NCI-H2227 (cell line): ENCODE measurements at regions not wholly inside any gene's neighbourhood (a gene's known extent, or its start where the extent isn't known, plus 50 kb on each side); places are given as distances from the start of the nearest gene placed in this dataset.
A peak's percentile ranks its signal among the peaks of the same experiment; 100 is the strongest.

Source experiments
- DNase-seq: peaks from one replicate; lab custom pipeline; 2025; ENCODE audit not compliant: unreplicated experiment; lab: John Stamatoyannopoulos, UW

GRCh38 chr1:17877316-17877715 is 122.2 kb downstream of the ACTL8 start:
- no peak for DNase-seq

- DNase-seq, result peak; percentile 23
Measured at GRCh38 chr1:17877896-17878295, 122.8 kb downstream of the ACTL8 start.

GRCh38 chr1:17878837-17879236 is 123.7 kb downstream of the ACTL8 start:
- DNase-seq, result no peak

DNA sequence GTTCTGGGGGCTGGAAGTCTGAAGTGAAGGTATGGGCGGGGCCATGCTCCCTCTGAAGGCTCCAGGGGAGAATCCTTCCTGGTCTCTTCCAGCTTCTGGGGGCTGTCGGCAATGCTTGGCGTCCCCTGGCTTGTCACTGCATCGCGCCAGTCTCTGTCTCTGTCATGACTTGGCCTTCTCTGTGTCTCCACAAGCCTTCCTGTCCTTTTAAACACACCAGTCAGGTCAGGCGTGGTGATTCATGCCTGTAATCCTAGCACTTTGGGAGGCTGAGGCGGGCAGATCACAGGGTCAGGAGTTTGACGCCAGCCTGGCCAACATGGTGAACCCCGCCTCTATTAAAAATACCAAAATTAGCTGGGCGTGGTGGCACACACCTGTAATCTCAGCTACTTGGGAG is 125.3 kb downstream of the ACTL8 start:
- DNase-seq, result no peak

GRCh38 chr1:17881761-17882160 is 126.6 kb downstream of the ACTL8 start:
- no peak for DNase-seq

GRCh38 chr1:17883136-17883535 is 128.0 kb downstream of the ACTL8 start:
- DNase-seq, result no peak

DNA sequence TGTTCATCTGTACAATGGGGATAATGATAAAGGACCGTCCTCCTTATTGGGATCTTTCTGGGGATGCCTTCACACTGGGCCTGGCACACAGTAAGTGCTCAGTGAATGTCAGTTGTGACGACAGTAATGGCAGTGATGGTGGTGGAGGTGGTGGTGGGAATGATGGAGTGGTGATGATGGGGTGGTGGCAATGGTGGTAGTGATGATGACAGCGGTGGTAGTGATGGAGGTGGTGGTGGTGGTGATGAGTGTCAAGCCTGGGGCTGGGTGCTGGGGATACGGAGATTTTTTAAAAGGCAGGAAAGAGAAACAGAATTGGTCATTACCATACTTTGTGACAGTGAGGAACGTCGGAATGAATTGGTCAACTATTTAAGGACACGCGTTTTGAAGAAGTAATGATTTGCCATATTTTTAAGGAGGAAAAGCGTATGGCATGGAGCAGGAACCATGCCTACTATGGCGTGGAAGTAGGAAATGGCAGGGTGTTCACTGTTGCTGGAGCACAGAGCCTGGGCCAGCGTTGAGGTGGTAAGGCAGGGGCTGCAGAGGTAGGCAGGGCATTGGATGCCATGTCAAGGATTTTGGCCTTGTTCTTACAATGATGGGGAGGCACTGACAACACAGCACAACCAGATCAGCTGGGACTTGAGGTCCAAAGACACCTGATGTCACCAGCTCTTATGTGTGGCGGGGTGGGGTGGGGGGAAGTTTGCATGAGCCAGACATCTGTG is 128.7 kb downstream of the ACTL8 start:
- no peak for DNase-seq

- DNase-seq, result no peak
Measured at GRCh38 chr1:17885663-17886320, 130.7 kb downstream of the ACTL8 start.

DNA sequence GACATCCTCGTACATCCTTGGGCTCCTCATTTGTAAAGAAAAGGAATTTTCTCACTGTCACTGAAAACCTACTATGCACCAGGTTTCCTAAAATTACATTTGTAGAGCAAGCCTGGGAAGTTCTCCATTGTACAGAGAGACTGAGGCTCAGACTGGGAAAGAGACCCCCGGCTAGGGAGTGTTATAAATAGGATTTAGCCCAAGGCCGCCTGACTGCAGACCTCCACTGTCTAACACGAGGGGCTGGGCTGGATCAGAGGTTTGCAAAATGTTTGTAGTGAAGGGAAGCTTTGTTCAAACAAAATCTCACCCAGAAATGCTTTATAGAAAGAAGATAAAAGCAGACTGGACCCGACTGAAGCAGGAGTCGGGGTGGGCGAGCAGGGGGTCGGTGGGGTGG is 131.3 kb downstream of the ACTL8 start:
- no peak for DNase-seq

DNA sequence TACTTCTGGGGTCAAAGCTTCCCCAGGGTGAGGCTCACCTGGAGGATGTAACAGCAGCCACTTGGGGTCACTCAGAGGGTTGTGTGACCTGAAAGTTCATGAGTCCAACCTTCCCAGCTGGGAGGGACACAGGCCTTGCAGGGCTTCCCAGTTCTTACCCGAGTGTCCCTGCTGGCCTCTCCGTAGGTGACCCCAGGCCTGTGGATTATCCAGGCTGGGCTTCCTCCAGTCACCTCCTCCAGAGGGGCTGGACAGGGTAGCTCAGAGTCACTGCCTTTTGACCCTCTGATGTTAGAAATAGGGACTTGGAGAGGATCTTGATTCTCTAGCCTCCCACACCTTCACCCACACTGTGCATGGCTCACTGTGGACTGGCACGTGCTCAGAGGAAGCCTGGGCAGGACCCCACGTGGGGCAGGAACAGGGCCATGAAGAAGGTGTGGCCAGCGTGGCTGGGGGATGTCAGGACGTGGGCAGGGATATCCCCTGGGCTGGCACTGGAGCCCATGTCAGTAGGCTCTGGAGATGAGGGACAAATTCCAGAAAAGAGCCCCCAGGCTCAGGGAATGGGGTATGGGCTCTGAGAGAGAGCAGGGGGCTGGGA is 131.8 kb downstream of the ACTL8 start:
- no peak for DNase-seq

DNA sequence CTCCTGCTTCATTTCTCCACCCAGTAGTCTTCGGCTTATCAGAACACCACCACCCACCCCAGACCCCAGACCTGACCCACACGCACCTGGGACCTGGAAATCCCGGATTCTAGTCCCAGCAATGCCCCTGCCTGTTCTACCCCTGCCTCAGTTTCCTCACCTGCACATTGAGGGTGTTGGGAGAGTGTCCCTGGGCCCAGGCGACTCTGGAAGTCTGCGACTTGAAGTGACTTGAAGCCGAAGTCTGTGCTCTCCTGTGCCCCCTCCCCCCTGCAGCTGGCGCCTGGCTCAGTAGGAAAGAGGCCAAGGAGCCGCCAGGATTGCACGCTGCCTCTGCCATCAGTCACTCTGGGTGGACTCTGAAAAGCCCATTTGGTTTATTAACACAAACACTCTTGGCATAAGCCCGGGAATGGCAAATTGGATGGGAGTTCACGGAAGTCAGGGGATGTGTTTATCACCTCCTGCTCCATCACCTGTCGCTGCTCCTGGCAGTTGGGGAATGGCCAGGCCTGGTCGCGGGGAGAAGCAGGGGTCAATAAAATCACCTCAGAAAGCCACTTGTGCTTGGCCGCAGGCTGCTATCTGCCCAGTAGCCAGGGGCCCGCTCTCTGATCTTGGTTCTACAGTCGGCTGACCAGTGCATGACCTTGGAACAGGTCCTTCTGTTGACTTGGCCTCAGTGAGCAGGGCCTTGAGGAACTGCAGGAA is 132.7 kb downstream of the ACTL8 start:
- no peak for DNase-seq

DNA sequence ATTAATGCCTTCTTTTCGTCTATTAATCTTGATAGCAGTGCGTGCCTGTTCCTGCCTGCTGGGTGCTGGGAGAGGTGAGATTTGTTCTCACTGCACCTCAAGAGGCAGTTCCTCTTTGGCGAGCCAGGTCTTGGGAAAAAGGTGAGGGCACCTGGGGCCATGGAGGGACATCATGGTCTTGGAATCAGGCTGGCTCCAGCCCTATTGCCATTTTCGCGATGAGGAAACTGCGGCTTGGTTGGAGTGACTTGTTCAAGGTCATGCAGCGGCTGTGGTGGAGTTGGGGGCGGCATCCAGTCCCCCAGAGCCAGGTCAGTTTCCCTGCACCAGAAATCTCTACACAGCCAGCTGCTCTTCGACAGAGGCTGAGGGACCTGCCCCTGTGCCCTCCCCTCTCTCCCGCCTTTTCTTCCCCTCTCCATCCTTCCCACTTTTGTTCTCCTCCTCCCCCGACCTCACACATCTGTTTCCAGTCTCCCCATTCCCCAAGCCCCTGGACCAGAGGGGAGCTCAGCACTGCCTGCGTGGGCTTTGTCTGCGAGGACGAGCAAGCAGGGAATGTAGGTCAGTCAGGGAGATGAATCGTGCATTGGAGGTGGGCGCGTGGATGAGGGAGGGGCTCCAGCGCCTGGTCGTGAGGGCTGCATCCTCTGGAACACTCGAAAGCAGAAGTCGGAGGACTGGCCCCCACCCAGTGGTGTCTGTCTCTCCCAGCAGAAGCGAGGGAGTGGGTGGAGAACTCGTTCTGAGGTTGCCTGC is 135.1 kb downstream of the ACTL8 start:
- no peak for DNase-seq

- DNase-seq, result no peak
Measured at GRCh38 chr1:17890815-17891191, 135.7 kb downstream of the ACTL8 start.

DNA sequence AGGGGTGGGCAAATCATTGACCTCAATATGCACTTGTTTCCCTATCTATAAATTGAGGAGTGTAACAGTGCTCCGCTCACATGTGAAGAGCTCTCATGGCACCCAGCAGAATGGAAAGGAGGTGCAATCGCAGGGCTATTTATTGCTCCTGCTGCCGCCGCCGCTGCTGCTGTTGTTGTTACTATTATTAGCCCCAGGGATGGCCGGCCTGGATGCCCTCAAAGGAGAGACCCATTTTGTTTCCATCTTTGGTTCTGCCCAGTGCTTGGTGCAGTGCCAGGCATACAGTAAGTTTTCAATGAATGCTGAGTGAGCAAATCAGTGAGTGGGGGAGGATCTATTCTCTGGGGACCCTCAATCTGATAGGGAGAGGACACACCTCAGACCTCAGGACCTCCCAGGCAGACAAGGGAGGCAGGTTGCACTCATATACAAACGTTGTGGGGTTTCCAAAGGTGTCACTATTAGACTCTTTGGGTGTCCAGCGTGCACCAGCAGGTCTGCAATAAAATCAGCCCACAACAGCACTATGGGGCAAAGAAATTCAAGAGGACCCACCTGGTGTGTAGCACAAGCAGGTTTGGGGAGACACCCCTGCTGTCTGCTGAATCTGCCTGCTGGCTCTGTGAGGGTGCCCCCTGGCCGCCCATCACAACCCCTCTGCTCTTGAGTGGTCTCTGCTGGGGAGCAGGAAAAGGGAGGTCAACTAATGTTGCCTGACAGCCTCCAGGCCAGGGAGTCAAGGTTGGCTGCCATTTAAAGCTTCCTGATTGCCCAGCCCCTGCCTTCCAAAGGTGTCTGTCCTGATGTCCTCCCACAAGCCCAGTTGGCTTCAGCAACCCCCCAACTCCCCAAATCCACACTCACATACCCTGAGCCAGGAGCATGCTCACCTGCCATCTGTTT is 136.3 kb downstream of the ACTL8 start:
- no peak for DNase-seq

GRCh38 chr1:17892225-17892624 is 137.1 kb downstream of the ACTL8 start:
- DNase-seq, result no peak

DNA sequence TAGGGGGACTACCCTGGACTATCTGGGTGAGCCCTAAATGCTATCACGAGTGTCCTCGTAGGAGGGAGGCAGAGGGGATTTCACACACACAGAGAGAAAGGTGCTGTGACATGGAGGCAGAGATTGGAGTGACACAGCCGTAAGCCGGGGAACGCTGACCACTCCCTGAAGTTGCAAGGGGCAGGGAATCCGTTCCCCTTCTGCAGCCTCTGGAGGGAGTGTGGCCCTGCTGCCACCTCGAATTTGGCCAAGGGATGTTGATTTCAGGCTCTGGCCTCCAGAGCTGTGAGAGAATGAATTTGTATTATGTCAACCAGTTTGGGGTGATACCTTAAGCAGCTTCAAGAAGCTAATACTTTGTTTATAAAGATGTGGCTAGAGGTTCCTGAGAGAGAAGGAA is 137.7 kb downstream of the ACTL8 start:
- no peak for DNase-seq

DNA sequence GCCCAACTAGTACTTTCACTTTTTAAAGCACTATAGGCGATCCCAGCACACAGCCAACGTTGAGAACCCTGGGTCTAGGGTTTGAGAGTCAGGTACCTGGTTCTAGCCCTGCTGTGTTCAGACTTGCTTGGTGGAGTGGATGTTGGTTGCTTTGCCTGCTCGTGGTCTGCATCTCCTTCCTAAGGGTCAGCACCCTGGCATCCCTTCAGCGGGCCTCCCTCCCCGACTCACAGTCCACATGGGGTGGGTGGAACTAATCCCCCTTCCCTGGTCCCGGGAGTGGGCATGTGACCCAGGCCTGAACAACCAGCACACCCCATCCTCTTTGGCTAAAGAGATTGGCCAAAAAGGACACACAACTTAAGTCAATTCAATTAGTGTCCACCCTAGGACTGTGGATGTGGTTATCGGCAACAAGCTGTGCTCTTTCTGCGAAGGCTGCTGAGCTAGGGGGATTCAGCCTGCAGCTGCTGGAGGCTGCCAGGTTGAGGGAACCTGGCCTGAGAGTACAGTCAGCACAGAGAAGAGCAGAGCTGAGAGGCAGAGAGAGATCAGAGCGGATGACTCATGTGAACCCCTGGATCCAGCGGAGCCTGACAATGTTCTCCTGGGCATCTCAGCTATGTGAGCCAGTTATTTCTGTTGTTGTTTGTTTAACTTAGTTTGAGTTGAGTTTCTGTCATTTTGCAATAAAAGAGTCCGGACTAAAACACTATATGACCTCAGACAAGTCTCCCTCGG is 138.9 kb downstream of the ACTL8 start:
- DNase-seq, result no peak

GRCh38 chr1:17895401-17895800 is 140.3 kb downstream of the ACTL8 start:
- DNase-seq, result no peak

- DNase-seq, result no peak
Measured at GRCh38 chr1:17895986-17896385, 140.9 kb downstream of the ACTL8 start.
